ENCODE measurements at regions not wholly inside any gene's neighbourhood (a gene's known extent, or its start where the extent isn't known, plus 50 kb on each side); places are given as distances from the start of the nearest gene placed in this dataset.

DNA sequence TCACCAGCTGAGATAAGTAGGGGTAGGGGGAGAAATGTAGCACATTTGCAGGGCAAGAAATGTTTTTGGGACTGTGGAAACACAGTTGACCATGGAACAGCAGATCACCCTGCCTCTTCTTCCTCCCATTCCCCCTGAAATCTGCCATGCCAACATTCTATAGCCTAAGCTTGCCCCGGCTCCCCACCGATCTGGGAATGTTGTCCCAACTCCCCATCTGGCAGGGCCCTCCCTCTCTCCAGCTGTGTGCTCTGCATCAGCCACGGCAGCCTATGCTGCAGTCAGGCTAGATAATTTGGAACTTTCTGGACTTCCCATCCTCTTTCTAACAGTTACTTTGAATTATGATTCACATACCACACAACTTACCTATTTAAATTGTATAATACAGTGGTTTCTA lies 425.1 kb upstream of the RAB6C start:
- no peak for TF ChIP-seq TGIF2 (CRISPR knock-in tag; IDR thresholded peaks at IDR 0.05)
- no peak for TF ChIP-seq CBFA2T3 (IDR thresholded peaks at IDR 0.05)
- TF ChIP-seq BRCA1 (IDR thresholded peaks at IDR 0.05): no peak
- no peak for TF ChIP-seq BRCA1 (CRISPR knock-in tag; IDR thresholded peaks at IDR 0.05)
- TF ChIP-seq REST (IDR thresholded peaks at IDR 0.05; ENCODE audit: borderline replicate concordance): no peak
- TF ChIP-seq REST (CRISPR knock-in tag; IDR thresholded peaks at IDR 0.05; ENCODE audit: low read depth): no peak
